GM21825 (cell line): ENCODE measurements at regions not wholly inside any gene's neighbourhood (a gene's known extent, or its start where the extent isn't known, plus 50 kb on each side); places are given as distances from the start of the nearest gene placed in this dataset.

Experiments used
- ATAC-seq: cut with Tn5 transposase; IDR thresholded peaks from one replicate; pipeline ENCODE4 v1.9.1; 2021; ENCODE audit warnings: mild to moderate bottlenecking, moderate library complexity; ENCODE audit not compliant: unreplicated experiment

GRCh38 chr11:10641912-10642697 is 51.5 kb downstream of the IRAG1 start:
- ATAC-seq = peak; percentile 13

GRCh38 chr11:10641177-10641911 is 52.2 kb downstream of the IRAG1 start:
- ATAC-seq = peak; percentile 86

GRCh38 chr11:10640308-10640707 is 53.2 kb downstream of the IRAG1 start:
- ATAC-seq = no peak

- no peak for ATAC-seq
Observed at GRCh38 chr11:10639350-10639749, 54.2 kb downstream of the IRAG1 start.

- no peak for ATAC-seq
Observed at GRCh38 chr11:10638316-10638925, 55.1 kb downstream of the IRAG1 start.

- ATAC-seq = no peak
Observed at GRCh38 chr11:10637731-10638151, 55.8 kb downstream of the IRAG1 start.

GRCh38 chr11:10634407-10634806 is 59.1 kb downstream of the IRAG1 start:
- ATAC-seq = no peak

- no peak for ATAC-seq
Observed at GRCh38 chr11:10633261-10633660, 60.3 kb downstream of the IRAG1 start.

GRCh38 chr11:10632483-10632882 is 61.1 kb downstream of the IRAG1 start:
- ATAC-seq = no peak

GRCh38 chr11:10631761-10632160 is 61.8 kb downstream of the IRAG1 start:
- ATAC-seq = no peak

GRCh38 chr11:10629411-10630002 is 61.0 kb upstream of the LYVE1 start:
- ATAC-seq = no peak

- ATAC-seq = no peak
Observed at GRCh38 chr11:10628508-10629236, 60.2 kb upstream of the LYVE1 start.

- no peak for ATAC-seq
Observed at GRCh38 chr11:10627816-10628215, 59.4 kb upstream of the LYVE1 start.

- no peak for ATAC-seq
Observed at GRCh38 chr11:10627291-10627690, 58.8 kb upstream of the LYVE1 start.

GRCh38 chr11:10625982-10626311 is 57.5 kb upstream of the LYVE1 start:
- ATAC-seq = no peak

GRCh38 chr11:10625281-10625981 is 57.0 kb upstream of the LYVE1 start:
- ATAC-seq = no peak

- no peak for ATAC-seq
Observed at GRCh38 chr11:10623797-10624761, 55.6 kb upstream of the LYVE1 start.

- no peak for ATAC-seq
Observed at GRCh38 chr11:10622957-10623791, 54.7 kb upstream of the LYVE1 start.
